ENCODE measurements at regions not wholly inside any gene's neighbourhood (a gene's known extent, or its start where the extent isn't known, plus 50 kb on each side); places are given as distances from the start of the nearest gene placed in this dataset.

DNA sequence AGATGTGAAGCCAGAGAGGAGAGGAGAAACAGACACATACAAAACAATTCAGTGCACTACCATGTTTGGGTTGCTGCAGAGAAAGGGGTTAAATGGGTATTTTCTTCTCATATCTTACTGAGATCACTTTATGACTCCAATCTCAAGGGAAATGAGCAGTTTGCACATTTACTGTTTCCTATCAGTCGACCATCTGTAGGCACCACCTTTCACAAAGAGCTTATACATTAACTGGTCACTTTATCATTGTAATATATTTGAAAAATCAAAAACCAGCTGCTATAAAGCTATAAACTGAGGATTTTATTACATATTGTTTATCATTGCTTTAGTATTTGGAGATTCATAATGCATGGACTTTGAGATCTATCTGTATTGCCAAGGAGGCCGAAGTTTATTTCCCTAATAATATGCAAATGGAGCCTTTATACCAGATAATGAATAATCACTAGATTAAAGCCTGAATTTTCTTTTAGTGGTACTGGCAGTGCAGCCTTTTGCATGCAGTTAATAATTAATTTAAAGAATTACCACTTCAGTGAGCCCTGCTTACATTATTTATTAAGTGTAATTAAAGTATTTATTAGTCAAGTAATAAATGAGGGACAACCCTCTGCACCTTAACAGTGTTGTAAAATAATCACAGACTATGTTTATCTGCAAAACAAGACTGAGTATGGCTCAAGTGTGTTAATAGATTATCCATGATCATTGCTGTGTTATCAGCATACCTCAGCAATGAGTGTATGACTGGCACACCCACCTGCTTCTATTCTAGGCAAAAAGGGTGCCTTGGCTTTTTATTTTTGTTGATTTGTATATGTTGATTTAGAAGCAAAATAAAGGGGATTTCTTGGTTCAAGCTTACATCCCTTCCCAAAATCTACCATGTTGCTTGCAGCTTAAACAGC, 167.7 kb upstream of the SLC14A2 start:
- no peak for DNase-seq

DNA sequence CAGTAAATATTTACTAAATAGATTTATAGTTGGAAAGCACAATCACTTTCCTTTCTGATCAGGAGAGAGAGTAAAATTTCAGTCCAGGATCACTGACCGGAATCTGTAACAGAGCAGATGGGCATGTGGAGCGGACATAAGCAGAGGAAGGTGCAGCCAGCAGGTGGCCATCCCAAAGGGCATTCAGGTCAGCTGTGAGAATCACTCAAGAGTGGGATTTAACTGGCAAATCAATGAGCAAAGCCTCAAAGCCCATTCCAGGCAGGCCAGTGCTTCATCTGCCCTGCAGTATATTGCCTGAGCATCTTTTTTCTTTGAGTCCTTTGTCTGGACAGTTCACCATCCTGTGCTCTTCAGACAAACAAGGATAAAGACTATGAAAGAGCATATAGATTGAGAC, 166.4 kb upstream of the SLC14A2 start:
- DNase-seq = no peak

DNA sequence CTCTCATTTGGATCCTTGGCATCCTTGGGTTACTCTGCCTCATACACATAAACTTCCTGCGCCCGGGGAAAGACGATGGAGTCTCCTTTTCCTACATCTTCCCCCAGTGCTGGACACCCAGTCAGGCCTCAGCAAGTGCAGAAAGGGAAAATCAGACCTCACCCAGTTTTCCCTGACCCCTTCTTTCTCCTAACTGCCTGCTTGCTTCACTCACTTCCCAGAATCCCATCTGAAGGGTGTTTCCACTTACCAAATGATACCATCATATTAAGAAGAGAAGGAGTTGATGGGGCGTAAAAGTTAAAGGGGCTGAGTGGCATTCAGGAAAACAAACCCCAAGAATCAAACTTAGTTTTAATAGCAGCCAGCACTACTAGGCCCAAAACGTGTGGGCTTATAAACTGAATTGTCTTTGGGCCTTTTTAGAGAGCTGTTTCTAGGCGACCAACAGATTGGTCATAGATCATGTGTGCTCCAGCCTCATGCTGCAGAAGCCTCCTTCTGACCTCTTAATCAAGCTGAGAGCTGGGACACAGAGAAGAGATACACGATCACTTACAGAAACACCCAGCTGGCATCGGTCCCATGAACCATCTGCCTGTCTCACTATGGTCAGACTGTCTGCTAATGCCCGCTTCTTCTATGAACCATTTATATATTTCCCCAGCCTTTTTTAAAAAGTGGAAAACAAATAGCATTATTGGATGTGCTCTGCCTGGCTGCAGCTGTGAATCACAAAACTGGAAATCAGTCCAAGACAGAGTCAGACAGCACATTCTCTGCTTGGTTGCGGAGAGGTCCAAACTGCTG, 165.7 kb upstream of the SLC14A2 start:
- no peak for DNase-seq

DNA sequence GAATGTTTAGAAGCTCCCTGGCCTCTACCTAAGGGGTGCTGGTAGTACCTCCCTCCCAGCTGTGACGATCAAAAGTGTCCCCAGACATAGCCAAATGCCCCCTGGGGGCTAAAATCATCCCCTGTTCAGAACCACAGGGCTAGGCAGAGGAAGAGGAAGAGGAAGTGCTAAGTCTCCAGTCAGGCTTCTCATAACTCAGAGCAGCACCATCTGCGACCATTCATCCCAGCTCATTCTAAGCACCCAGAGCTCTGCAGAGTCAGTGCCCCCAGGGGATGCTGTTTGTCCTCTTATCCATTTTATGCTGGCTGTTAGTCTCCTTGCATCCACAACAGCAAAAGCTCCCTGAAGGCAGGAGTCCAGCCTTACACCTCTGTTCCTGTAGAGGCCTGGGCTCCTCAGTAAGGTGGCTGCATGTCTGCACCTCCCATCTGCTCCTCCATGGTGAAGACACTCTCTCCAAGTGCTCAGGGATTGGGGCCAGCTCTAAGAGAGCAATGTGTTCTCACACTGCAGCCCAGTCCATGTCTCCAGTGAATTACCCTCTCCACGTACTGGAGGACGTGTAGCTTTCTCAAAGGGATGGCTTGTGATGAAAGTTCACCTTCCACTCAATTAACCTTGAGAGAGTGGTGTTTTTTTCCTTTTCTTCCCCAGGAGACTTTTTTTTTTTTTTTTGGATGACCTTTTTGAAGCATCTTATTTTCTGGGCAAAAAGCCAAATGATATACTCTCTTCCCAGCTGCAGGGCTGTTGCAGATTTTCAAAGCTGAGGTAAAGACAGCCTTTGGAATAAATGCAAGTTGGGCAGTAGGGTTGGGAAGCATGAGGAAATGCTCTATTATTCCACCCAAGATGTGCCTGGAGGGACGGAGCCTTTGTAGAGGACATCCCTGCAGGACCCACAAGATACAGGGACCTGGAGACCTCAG, 158.9 kb upstream of the SLC14A2 start:
- DNase-seq = no peak

DNA sequence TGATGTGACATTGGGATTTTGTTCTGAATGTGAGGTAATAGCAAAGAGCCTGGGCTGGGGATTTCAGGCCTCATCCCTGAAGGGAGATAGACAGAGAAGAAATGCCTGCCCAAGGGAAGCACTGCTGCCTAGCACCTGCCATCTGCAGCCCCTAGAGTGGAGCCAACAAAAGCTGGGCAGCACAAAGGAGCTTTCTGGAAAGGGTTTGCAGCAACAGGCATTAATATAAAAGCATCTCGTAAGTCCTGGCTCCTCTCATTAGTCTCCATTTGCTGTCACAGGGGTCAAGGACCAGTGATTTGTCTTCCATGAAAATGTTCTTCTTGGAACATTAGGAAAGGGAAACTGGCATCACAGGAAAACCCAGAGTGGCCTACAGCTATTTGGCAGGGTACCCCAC, 157.2 kb upstream of the SLC14A2 start:
- no peak for DNase-seq

DNA sequence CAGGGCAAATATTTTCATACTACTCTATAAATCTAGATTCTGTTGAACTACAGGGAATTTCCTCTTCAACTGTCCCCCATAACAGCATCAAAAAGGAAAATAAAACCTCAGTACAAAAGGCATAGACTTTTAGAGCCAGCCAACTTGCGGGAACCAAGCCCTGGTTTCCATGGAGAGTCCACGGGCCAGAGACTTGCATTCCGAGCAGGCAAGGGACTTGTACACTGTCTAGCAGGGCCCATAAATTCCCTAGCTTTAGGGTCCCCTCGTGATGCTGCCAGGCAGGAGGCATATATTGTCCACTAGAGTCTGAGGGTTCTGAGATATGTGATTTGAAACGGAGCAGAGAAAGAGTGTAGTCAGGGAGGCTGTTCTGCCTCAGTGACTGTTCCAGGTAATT, 153.1 kb upstream of the SLC14A2 start:
- no peak for DNase-seq

DNA sequence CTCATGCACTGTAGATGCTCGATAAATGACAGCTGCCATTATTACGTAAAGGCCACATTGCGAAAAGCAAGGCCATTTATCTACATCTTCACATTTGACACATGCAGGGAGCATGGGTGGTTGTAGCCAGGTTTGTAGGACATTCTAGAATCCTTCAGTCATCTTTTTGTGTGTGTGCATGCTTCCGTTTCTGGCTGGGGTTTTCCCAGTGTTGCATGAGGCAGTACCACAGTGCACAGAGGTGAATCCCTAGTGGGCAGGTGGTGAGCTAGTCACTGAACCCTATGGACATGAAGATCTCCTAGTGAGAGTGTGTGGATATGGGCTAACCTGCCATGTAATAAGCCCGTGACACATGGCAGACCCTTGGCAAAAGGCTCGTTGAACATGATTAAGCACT, 151.8 kb upstream of the SLC14A2 start:
- no peak for DNase-seq

DNA sequence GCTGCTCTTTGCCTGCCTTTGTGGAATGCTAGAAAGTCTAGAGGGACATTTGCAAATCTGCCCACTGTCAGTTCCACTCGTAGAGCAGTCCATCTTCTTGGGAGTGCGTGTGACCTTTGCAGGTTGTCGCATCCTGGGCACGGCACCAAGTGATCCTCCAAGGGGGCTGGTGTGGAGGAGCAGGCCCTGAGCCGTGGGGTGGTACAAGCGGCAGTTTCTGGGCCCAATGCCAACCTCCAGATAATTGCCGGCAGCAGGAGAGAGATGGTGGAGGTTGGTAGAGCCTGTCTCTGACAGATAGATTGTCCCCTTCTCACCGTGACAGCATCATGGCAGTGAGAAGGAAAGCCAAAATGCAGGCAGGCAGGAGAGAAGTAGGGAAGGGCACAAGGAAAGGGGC, 150.7 kb upstream of the SLC14A2 start:
- DNase-seq = no peak

DNA sequence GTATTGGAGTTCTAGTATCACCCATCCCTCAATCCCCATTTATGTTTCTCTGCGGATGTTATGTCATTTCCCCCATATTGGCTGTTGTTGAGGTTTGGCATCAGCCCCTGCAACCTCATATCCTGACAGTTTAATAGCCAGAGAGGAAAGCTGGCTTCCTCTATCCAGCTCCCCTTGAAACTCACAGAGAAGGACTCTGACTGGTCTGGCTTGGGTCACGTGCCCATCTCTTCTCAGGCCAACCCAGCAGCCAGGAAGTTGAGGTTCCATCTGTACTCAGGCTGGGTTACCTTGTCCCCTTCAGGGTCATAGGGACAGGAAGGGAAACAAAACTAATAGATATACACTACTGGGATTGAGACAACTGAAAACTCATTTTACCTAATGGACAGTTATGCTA, 148.0 kb upstream of the SLC14A2 start:
- no peak for DNase-seq

DNA sequence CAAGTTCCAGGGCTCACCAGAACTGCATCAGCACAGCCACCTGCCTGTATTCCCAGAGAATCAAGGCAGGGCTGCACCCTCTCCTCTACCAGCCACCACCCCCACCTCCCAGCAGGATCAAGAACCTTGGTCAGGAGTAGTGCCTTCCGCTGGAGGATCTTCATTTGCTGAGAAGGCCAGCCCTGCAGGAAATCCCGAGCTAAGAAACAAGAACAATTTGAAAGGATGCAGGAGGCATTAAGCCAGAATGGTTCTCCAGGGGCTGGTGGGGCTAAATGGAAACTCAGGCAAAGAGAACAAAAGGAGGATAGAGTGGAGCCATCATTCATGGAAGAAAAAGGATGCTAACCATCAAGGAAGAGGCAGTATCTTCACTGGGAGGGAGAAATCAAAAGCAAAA, 147.3 kb upstream of the SLC14A2 start:
- no peak for DNase-seq

DNA sequence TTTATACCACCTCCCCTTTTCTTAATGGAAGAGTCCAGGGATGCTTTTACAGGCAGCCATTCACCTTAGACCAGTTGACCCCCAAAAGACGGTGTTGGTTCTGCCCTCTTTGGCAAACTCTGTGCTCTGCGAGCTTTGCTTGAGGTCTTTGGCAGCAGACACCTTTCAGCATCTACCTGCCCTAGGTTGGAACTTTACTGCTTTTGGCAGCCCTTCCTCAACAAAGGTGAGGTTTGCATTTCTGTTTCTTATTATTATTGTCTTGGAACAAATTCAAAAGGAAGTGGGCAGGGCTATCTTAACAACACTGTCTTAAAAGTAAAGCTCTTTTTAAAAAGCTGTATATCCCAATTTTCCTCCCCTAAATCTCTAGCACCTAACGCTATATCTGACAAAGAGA, 136.4 kb upstream of the SLC14A2 start:
- no peak for DNase-seq

DNA sequence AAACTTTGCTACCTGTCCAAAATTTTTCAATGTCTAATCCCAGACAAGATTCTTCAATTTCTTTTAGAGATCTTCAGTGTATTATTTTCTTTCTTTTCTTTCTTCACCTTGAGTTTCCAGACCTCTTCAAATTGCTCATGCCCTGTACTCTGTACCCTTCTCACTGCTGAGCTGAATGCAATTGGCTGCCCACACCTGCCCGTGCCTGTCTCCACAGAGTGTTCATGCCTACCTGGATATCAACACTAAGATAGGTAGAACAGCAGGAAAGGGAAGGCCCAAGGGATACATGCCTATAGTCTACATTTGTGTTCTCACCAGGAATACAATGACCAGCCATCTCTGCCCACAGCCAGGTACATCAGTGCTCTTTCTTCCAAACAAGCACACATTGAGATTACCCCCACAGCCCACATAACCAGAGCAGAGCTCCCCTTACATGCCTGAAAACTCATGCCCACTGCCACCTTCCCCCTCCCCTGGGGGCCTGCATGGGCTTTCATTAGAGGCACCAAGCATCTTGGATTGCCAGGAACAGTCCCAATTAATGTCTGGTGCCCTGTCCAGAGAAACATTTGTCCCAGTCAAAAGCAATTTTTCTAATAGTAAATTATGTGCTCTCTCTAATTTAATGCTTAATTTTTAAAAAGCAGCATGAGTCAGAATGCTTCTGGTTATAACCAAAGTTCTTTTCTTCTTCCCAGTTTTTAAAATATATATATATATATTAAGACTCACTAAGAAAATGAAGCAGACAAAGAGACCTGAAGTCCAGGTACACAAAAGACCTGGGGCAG, 134.9 kb upstream of the SLC14A2 start:
- DNase-seq = no peak

DNA sequence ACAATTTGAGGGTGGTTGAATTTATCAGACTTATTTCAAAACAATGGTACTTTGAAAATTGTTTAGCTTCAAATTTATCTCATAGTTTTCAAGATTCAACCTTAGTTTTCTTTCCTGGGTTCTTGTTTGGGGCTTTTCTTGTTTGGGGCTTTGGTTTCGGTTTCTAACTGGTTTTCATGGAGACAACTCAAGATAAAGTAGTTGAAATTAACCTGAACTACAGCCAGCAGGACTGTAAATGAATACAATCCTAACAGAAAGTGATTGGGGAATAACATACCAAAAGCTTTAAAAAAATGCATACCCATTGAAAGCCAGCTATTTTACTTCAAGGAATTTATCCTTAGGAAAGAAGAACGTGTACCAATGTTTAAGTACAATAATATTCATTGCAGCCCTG, 133.5 kb upstream of the SLC14A2 start:
- no peak for DNase-seq

DNA sequence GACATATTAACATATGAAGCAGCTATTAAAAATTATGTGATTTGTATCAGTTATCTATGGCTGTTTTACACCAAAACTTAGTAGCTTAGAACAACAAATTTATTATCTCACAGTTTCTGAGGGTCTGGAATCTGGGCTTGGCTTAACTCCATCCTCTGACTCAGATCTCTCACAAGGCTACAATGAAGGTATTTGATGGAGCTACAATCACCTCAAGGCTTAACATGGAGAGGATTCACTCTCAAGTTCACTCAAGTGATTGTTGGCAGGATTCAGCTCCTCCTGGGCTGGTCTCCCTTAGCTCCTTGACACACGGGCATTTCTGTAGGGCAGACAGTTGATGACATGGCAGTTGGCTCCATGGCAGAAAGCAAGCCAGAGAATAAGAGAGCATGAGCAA, 133.0 kb upstream of the SLC14A2 start:
- DNase-seq = no peak

DNA sequence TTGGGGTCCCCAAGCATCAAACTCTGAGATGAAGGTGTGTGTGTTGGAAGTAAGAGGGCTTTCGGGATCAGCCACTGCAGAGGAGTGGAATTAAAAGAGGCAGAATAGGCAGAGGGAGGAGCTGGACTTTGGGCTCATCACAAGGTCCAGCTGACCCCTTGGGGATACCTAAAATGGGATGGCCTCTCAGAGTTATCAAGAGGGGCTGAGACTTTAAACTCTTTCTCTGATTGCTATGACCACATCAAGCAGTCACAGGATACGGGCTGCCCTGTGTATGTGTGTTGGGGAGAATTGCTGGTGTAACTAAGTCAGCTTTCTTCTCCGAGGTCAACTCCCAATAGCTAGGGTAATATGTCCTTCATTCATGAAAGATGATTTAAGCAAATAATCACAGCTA, 127.7 kb upstream of the SLC14A2 start:
- no peak for DNase-seq

DNA sequence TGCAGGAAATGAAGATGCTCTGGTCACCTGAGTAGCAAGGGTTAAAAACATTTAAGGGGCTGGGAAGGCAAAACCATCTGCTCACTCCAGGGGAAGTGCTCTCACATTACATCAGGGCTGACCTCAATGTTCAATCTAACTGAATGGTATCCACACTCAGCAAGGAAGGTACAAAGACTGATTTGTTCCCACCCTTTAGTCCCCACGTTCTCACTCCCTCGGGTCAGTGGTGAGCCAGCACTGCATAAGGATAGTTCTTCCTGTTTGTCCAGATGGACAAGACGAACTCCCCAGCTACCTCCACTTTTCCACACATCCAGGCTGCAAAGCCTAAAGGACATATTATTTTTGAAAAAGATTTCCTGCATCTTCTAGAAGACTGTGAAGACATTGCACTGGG, 126.6 kb upstream of the SLC14A2 start:
- no peak for DNase-seq

DNA sequence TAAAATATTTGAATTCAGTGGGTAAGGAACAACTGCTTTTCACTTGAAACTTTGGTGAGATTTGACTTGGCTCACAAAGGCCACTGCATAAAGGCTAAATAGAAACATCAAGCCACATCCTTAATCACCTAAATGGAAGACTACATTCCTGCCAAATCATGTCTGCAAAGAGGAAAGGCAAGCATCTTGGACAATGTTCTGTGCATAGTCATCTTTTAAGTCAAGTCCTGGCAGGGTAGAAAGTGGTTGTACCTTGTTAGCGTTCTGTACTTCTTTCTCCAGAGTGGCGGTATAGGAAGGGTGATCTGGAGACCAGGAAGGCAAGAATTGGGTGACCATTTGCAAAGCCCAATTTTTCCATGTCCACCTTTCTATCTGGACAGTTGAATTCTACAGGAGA, 121.4 kb upstream of the SLC14A2 start:
- no peak for DNase-seq

DNA sequence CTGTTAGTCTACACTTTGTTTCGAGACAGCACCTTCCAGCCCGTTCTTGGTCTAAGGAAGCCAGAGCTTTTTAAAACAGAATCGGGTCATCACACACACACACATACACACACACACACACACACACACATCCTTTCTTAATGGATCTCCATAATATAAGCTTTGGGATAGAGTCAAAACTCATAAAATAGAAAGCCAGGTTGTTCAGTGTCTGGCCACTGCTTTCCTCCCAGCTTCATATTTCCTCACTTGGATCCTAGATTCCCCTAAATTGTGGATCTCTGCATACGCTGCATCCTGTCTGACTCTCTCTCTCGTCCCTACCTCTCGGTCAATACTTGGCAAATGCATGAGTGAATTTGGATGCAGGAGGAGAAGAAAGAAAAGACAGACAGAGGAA, 120.5 kb upstream of the SLC14A2 start:
- no peak for DNase-seq

DNA sequence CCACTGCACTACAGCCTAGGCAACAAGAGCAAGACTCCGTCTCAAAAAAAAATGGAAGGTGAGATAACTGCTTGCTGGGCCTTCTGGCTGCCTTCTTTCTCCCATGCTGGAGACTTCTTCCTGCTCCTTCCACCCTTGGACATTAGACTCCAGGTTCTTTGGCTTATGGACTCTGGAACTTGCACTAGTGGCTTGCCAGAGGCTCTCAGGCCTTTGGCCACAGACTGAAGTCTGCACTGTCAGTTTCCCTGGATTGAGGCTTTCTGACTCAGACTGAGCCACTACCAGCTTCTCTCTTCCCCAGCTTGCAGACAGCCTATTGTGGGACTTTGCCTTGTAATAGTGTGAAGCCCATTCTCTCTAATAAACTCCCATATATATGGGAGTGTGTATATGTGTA, 118.5 kb upstream of the SLC14A2 start:
- DNase-seq = no peak

DNA sequence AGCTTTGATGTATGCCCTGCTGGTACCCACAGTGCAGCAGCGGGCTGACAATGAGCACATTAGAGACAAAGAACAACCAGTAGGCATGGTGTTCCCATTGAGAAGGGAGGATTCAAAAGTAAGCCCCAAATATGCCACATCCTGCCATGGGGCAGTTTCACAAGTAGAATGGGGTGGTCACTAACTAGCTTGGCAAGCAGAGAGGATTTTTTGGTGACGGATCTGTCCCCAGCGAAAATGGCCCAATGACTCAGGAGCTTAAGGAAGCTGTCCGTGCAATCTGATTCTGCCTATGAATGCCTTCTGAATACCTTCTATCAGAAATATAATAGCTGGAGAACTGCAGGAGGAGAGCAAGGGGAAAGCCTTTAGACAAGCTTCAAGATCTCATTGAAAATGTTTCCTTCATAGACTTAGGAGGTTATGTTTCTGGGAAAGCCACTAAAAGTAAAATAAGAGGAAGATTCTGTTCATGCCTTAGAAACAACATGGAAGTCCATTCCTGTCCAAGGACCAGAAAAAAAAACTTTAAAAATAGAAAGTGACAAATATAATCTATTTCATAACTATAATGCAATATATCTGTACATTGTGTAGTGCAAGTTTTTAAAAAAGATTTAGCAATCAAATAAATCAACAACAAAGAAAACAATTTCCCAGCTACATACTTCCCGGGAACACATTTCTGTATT, 117.5 kb upstream of the SLC14A2 start:
- DNase-seq = no peak

DNA sequence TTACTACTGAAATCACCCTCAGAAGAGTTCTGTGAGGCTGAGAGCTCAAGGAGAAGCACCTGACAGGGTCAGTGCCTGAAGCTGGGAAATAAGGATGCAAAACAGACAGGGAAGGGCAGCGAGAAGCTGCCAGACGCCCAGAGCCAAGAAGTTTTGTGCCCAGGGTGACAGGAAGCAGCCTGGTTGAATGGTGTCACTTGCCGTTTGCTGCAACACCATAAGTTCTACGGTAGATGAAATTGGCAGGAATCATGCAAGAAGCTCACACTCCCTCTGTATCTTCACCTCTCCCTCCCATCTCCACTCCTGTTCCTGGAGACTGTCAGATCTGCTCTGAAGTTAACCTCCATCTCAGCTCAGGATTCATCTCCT, 117.0 kb upstream of the SLC14A2 start:
- DNase-seq = no peak

DNA sequence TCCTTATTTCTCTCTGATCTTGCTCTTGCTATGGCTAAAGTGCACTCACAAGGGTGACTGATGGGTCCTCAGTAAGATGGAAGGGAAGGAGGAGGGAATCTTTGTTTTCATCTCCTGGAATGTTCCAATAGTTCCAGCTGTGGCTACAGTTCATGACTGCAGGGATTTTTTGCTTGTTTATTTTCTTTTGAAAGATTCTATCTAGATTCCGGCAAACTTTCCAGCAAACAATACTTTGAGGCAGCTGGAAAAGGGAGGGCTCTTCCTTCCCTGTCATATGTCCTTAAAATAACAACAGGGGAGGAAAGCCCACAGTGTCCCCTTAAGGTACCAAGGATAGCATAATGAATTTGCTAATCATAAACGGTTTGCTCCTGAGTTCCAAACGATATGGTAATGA, 111.3 kb upstream of the SLC14A2 start:
- no peak for DNase-seq

All from CD4-positive, alpha-beta T cell treated with Interleukin-4 for 4 hours (primary cell).